ENCODE measurements at regions not wholly inside any gene's neighbourhood (a gene's known extent, or its start where the extent isn't known, plus 50 kb on each side); places are given as distances from the start of the nearest gene placed in this dataset.
A peak's percentile ranks its signal among the peaks of the same experiment; 100 is the strongest.

GRCh38 chr15:73001840-73002239, 50.4 kb upstream of the NEO1 start:
- ATAC-seq, result no peak

- no peak for ATAC-seq
Observed at GRCh38 chr15:73000293-73000692, 52.0 kb upstream of the NEO1 start.

DNA sequence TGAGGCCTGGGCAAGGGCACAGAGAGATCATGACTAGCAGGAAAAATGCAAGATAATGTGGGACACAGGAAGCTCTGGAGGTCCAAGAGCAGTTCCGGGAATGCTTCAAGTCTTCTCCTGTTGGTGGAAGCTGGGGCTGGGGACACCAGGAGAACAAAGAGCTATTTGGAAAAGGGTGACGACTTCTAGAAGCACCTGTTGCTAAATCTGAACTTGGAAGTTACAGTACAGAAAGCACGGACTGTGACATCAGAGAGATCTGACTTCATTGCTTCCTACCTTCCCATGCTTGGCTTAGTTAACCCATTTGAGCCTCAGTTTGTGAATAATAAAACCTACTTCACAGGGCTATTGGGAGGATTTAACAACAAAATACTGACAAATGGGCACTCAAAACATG, 52.7 kb upstream of the NEO1 start:
- no peak for ATAC-seq

- ATAC-seq, result peak; percentile 68
Observed at GRCh38 chr15:72998681-72999466, 53.4 kb upstream of the NEO1 start.

DNA sequence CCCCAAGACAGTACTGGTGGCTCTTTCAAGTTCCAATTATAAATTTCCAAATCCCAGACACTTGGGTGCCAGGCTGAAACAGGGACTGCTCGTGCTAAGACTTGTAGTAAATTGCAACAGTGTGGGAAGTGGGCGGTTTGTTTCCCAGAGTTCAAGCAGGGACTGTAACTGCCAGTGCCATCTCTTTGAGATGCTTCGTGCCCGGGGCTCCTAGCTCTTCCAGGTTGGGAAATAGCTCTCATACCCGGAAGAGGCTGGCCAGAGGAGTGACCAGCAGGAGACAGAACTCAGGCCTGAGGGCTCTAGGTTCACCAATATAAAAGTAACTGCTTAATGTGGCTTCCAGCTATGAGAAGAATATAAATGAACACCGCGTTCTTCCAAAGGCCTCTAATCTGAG, 54.0 kb upstream of the NEO1 start:
- ATAC-seq, result peak; percentile 76

DNA sequence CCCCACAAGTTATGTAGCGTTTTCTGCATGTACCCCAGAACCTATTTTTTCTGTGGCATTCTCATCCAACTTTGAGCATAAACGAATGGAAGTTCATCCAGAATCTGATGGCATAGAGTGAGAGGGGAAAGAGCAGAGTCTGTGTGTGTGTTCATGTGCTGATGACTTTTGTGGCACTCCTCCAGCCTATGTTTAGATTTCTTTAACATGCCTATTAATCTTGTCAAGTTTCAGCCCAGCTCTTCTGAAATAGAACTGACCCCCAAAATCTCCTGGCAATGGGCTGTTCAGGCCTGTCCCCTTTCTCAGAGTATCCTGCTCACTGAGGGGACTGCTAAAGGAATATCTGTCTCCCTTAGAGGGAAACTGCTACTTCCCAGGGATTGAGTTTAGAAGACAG, 56.4 kb upstream of the NEO1 start:
- no peak for ATAC-seq

DNA sequence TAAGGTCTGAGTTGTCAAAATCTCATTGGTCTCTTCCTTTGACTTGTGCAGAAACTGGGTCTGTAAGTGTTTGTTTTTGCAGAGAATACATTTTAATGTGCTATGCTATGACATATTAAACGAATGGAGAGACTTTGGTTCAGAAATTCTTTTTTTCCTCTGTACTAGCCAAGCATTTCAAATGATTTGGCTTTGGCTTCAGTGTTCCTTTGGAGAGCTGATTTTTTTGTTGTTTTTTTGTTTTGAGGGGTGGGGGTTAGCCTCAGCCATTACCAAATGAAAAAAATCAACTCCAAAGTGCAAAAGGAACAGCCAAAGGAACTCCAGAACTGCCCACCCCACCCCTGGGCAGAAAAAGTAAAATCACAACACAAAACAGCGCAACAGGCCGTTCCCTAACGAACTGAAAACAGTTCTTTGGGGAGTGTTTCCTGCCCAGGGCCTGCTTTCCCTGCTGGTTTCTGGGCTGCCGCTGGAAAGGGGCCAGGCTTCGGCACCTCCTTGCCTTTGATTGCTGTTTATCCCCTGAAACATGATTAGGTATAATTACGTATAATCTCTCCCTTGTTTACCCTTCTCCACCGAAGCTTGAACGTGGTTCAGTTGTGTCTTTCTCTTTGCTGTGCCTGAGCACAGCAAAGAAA, 57.6 kb upstream of the NEO1 start:
- ATAC-seq, result no peak

DNA sequence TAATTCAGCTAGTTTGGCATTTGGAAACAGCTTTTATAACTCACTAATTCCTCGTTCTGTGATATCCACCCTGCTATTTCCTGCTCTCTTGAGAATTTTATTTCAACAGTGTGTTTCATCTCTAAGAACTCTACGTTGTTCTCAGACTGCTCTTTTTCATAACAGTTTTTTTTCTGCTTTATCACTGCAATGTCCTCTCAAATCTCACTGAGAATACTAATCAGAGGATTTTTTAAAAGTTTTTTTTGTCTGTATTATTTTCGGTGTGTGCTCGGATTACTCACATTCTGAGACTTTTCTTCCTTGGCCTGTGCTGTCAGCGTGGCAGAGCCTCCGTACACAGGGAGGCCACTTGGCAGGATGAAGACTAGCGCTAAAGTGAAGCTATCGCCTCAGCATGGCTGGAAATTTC, 59.4 kb upstream of the NEO1 start:
- no peak for ATAC-seq

DNA sequence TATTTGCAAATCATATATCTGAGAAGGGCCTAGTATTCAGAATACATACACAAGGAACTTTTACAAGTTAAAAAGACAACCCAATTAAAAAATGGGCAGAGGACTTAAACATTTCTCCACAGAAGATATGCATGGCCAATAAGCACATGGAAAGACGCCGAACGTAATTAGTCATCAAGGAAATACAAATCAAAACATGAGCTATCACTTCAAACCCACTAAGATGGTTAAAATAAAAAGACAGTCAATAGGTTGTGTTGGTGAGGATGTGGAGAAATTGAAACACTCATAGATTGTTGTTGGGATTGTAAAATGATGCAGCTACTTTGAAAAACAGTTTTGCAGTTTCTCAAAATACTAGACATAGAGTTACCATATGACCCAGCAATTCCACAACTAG, 61.2 kb upstream of the NEO1 start:
- no peak for ATAC-seq

- no peak for ATAC-seq
Observed at GRCh38 chr15:72983801-72984545, 68.3 kb upstream of the NEO1 start.

DNA sequence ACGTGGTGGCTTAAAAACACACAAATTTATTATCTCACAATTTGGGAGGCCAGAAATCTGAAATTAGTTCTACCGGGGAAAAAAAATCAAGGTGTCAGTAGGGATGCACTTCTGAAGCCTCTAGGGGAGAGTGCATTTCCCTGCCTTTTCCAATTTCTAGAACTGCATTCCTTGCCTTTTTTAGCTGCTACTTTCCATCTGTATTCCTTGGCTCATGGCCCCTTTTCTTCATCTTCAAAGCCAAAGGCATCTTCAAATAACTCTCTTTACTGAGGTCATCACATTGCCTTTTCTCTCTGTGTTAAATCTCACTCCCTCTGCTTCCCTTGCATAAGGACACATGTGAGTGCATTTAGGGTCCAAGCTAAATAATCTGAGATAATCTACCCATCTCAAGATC, 69.5 kb upstream of the NEO1 start:
- ATAC-seq, result no peak

DNA sequence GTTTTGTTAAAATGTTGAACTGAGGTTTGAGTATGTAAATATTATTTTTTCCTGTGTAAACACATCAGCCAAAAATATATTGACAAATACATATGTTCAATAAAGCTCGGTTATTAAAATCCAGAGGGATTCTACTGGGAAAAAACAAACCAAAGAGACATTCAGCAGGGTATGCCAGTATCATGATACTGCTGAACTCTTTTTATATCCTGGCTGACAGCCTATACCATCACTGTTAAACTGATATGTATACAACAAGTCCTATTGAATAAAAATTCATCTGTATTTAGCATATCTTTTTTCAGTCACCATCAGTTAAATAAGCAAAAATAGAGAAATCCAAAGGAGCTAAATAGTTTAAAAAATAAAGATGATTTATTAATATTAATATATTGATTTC, 71.6 kb upstream of the NEO1 start:
- ATAC-seq, result no peak

DNA sequence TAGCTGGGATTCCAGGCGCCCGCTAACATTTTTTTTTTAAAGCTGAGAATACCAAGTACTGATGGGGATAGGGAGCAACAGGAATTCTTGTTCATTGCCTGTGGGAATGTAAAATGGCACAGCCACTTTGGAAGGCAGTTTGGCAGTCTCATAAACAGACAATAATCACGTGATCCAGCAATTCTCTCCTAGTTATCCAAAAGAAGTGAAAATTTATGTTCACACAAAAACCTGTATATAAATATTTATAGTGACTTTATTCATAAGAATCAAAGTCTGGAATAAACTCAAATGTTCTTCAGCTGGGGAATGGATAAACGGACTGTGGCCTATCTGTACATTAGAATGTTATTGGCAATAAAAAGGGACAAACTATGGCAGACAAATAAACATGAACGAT, 72.5 kb upstream of the NEO1 start:
- ATAC-seq, result no peak

GRCh38 chr15:72979308-72979707, 73.0 kb upstream of the NEO1 start:
- ATAC-seq, result no peak

DNA sequence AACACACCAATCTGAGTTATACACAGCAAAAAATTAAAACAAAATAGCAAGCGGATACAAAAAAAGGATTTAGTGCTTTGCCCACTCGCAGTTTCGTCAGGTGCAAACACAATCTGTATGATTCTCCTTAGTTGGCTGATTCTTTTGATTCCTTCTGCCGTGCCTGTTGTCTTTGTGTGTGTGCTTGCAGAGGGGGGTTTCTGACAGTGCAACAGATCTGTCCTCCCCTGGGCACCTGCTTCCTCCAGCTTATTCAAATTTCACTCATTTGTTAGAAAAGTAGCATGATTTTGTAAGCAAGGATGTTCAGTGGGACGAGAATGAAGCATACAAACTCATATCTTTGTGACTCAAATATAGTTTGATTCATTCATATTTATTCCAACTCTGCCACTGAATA, 74.0 kb upstream of the NEO1 start:
- ATAC-seq, result no peak

DNA sequence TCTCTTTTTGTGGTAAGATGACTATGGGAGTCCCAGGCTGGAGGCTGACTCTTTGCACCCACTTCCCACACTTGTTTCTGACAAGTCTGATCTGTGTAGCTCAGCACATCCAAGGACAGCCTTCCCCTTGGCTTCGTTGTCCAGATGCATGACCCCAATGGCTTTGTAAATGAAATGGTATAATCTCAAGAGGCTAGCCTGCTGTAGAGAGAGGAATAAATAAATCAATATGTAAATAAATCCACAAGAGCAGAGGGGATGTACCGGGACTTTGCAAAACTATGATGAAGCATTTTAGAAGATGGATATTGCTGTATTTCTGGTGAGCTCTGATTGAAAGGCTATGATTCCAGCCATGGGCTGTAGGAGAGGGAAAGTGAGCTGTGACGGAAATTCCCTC, 79.9 kb upstream of the NEO1 start:
- ATAC-seq, result no peak

DNA sequence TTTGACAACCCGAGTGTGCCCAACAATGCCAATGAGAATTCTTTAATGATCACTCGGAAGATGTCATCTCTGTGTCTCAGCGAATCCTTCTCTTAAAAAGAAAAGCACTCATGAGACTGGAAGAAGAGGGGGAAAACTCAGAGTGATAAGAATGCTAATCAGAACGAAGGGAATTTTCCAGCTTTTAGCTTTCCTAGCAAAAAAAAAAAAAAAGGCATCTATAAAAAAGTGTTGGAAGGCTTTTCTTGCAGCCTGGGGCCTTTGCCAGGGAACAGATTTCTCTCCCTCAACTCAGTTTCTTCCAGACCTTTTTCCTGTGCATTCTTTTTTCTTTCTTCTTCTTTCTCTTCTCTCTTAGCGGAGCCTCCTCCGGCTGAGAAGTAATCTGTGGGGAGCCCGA, 80.5 kb upstream of the NEO1 start:
- no peak for ATAC-seq

DNA sequence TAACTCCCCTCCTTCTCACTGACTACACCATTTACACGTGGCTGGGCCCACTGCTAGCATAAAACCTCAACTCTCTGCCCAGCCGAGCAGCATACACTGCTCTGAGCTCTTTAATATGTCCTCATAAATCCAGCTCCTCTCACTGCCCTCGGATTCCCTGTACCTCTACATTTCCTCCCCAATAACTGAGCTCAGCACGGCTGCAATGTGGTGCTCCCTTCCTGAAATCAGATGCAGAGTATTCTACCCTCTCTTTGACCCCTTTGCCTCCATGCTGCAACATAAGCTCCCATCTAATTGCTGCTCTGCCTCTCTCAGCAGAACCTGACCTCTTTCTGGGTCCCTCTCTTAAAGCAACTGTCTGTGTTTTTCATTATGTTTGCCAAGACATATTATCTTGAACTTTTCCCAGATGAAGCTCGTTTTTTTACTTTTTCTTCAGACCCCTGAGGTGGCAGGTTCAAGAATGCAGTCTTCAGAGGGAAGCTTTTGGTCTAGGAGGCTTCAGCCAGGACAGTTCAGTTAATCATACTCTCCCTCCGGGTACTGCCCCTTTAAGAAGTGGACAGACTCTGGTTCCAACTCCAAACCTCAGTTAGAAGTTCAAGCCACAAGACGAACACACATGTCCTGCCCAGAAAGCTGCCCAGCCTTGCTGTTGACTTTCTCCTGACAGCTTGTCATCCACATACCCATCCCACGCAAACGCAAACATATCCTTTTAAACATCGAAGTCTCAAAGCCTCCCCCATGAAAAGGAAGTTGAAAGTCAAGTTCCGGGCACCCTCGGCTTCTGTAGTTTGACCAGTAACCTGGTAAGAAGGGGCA, 81.1 kb upstream of the NEO1 start:
- ATAC-seq, result no peak

- no peak for ATAC-seq
Observed at GRCh38 chr15:72968531-72968922, 83.7 kb upstream of the NEO1 start.

- no peak for ATAC-seq
Observed at GRCh38 chr15:72967811-72968530, 84.3 kb upstream of the NEO1 start.

DNA sequence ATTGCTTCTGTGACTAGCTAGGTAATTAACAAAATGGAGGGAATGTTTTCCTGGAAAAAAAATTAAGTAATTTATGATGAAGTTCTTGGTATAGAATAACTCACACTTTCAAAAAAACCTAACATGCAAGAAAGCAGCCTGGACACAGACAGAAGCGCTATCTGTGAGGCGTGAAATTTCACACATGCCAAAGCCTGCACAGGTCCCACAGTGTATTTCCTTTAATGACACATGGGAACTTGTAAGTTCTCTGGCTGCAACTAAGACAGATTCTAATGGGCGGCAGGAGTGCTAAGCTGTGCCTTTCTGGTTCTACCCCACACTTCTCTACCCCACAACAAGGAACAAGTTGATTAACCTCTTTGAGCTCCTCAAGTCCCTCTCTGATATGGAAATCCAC, 84.9 kb upstream of the NEO1 start:
- no peak for ATAC-seq

GRCh38 chr15:72966641-72967040, 85.6 kb upstream of the NEO1 start:
- ATAC-seq, result no peak
